Activated naive CD8-positive, alpha-beta T cell (primary cell): ENCODE measurements at regions not wholly inside any gene's neighbourhood (a gene's known extent, or its start where the extent isn't known, plus 50 kb on each side); places are given as distances from the start of the nearest gene placed in this dataset.
"Not testable (repeated sequence)": the region's sequence is repeated elsewhere in the genome, so short reads cannot be mapped to it uniquely, and the experiment has no call there.

ENCODE experiments used
- H3K27ac Mint-ChIP-seq: one replicate; pipeline ENCODE4 v1.8.0; 2021; ENCODE audit warnings: mixed read lengths
- H3K27me3 Mint-ChIP-seq: one replicate; pipeline ENCODE4 v1.8.0; 2021; ENCODE audit warnings: mixed read lengths
- H3K36me3 Mint-ChIP-seq: one replicate; pipeline ENCODE4 v1.8.0; 2021; ENCODE audit warnings: mixed read lengths
- H3K4me1 Mint-ChIP-seq: one replicate; pipeline ENCODE4 v1.8.0; 2021; ENCODE audit warnings: low read depth, mixed read lengths
- H3K4me3 Mint-ChIP-seq: one replicate; pipeline ENCODE4 v1.8.0; 2021; ENCODE audit warnings: mild to moderate bottlenecking, mixed read lengths
- H3K9me3 Mint-ChIP-seq: one replicate; pipeline ENCODE4 v1.8.0; 2021; ENCODE audit warnings: low read depth, mixed read lengths

GRCh38 chr6:71222671-71223070 lies 65.9 kb upstream of the OGFRL1 start:
- H3K36me3 Mint-ChIP-seq, result no peaks in the 10 kb centered on the region
- H3K27me3 Mint-ChIP-seq, result no peaks in the 10 kb centered on the region
- peaks cover 7% of the 10 kb centered on the region for H3K4me1 Mint-ChIP-seq
- no peak overlapping the region for H3K27ac Mint-ChIP-seq
- no peak overlapping the region for H3K4me3 Mint-ChIP-seq
- H3K9me3 Mint-ChIP-seq, result no peaks in the 10 kb centered on the region

DNA sequence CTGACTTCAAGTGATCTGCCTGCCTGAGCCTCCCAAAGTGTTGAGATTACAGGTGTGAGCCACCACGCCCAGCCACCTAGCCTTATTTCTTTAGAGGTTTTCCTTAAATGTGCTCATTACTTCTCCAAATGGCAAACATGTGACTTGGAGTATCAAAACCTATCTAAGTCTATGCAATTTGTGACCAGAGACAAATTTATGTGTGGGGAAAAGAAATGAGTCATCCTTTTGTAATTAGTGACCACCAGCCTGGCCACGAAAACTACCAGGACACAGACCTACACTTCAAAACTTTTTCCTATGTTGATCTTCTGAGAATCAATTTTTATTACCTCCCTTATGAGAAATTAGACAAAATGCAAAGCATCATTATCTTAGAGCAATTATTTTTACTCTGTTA lies 64.6 kb upstream of the OGFRL1 start:
- Mint-ChIP-seq H3K27me3 (no peaks in the 10 kb centered on the region), H3K4me1 (peaks cover 17% of the 10 kb centered on the region), H3K4me3 (no peak overlapping the region), H3K36me3 (no peaks in the 10 kb centered on the region), H3K27ac (no peak overlapping the region), H3K9me3 (no peaks in the 10 kb centered on the region)

- Mint-ChIP-seq H3K4me1 (peaks cover 26% of the 10 kb centered on the region), H3K27ac (no peak overlapping the region), H3K36me3 (no peaks in the 10 kb centered on the region), H3K9me3 (no peaks in the 10 kb centered on the region), H3K27me3 (no peaks in the 10 kb centered on the region), H3K4me3 (no peak overlapping the region)
These were observed 62.5 kb upstream of the OGFRL1 start for GRCh38 chr6:71226151-71226550.

GRCh38 chr6:71228461-71229041 lies 60.1 kb upstream of the OGFRL1 start:
- no peaks in the 10 kb centered on the region for H3K36me3 Mint-ChIP-seq
- no peaks in the 10 kb centered on the region for H3K27me3 Mint-ChIP-seq
- H3K27ac Mint-ChIP-seq, result no peak overlapping the region
- peak overlapping the region; percentile 27 for H3K4me3 Mint-ChIP-seq
- peaks cover 26% of the 10 kb centered on the region for H3K4me1 Mint-ChIP-seq
- H3K9me3 Mint-ChIP-seq, result peaks cover 3% of the 10 kb centered on the region

DNA sequence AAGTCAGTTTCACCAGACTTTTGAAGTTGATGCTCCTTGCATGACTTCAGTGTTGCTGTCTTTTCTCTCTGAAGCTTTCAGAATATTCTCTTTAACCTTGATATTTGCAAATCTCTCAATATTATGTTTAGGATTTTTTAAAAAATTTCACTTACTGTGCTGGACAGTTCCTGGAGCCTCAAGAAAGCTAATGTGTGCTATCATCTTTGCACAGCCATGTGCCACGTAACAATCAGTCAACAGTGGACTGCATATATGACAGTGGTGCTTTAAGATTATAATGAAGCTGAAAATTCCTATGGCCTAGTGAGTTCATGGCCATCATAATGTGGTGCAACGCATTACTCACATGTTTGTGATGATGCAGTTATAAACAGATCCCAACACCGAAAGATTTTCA lies 59.1 kb upstream of the OGFRL1 start:
- H3K9me3 Mint-ChIP-seq, result peaks cover 4% of the 10 kb centered on the region
- no peak overlapping the region for H3K27ac Mint-ChIP-seq
- no peak overlapping the region for H3K4me3 Mint-ChIP-seq
- peaks cover 26% of the 10 kb centered on the region for H3K4me1 Mint-ChIP-seq
- no peaks in the 10 kb centered on the region for H3K27me3 Mint-ChIP-seq
- no peaks in the 10 kb centered on the region for H3K36me3 Mint-ChIP-seq

GRCh38 chr6:71232890-71233289 lies 55.7 kb upstream of the OGFRL1 start:
- H3K36me3 Mint-ChIP-seq, H3K4me3 Mint-ChIP-seq, H3K27ac Mint-ChIP-seq, H3K27me3 Mint-ChIP-seq, H3K9me3 Mint-ChIP-seq: not testable (repeated sequence)
- H3K4me1 Mint-ChIP-seq, result peaks cover 19% of the 10 kb centered on the region

DNA sequence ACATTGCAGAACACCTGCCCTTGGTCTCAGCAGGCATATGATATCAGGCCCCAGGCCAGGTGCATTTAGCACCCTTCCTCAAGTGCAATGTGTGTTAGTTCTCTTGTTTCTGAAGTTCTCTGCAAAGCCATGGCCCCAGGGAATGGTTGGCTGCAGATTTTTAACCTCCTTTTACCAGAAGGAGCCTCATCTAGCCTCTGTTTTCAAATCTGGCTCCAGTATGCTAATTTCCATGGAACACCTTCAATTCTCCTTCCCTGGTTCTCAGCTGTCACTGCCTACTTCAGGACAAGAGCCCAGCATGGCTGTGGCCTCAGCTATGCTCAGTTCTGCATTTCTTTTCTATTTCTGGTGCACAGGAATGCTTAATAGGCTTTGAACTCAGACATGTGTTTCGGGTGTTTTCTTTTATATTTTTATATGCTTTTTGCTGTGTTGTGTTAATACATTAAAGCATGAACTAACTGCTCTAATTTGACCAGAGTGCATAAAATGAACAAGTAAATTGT lies 51.6 kb upstream of the OGFRL1 start:
- peaks cover 2% of the 10 kb centered on the region for H3K4me1 Mint-ChIP-seq

DNA sequence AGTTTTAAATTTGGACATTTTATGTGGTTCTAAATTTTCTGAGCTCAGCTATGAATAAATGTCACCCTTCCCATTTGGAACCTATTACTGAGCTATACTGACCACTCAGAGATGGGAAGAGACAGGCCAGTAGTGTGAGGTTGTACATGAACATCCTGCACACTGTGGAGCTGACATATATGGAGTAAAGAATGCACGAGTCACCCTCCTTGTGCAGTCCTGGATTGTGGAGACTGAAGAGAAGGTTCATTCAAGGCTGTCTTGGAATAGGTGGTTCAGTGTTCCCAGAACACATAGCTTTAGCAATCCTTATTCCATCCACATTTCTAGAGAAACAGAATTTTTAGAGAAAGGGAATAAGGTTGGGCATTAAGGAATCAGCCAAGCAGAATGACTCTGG lies 50.3 kb upstream of the OGFRL1 start:
- Mint-ChIP-seq H3K4me1 (no peaks in the 10 kb centered on the region), H3K27ac (no peak overlapping the region), H3K27me3 (peaks cover 10% of the 10 kb centered on the region), H3K4me3 (no peak overlapping the region), H3K9me3 (peaks cover 14% of the 10 kb centered on the region), H3K36me3 (peaks cover 6% of the 10 kb centered on the region)

More for the DNA sequence above, 51.6 kb upstream of the OGFRL1 start:
- Mint-ChIP-seq H3K27me3 (peaks cover 10% of the 10 kb centered on the region), H3K27ac (no peak overlapping the region), H3K36me3 (peaks cover 2% of the 10 kb centered on the region), H3K4me3 (no peak overlapping the region), H3K9me3 (peaks cover 7% of the 10 kb centered on the region)
